HG02623 (cell line): ENCODE measurements at regions not wholly inside any gene's neighbourhood (a gene's known extent, or its start where the extent isn't known, plus 50 kb on each side); places are given as distances from the start of the nearest gene placed in this dataset.

Source experiments
- ATAC-seq: cut with Tn5 transposase; IDR thresholded peaks from one replicate; pipeline ENCODE4 v1.9.1; 2021; ENCODE audit warnings: moderate library complexity; ENCODE audit not compliant: unreplicated experiment

DNA sequence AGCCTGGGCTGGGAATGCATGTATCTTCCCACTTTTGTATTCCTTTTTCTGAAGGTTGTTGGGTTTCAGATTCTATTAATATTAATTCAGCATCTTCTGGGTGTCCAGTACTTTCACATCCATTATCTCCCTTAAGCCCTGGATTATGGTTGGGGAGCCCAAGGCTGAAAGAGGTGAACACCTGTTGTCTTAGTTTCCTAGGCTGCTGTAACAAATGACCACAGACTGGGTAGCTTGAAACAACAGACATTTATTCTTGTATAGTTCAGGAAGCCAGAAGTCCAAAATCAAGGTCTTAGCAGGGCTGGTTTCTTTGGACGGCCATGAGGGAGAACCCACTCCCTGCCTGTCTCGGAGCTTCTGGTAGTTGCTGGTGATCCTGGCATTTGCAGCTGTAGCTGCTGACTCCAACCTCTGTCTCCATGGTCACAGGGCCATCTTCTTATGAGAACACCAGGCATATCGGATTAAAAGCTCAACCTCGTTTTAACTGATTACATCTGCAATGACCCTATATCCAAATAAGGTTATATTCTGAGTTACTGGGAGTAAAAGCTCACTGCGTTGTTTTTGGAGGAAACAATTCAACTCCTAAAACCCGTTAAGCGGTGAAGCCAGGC lies 68.2 kb upstream of the CLMN start:
- ATAC-seq = no peak

DNA sequence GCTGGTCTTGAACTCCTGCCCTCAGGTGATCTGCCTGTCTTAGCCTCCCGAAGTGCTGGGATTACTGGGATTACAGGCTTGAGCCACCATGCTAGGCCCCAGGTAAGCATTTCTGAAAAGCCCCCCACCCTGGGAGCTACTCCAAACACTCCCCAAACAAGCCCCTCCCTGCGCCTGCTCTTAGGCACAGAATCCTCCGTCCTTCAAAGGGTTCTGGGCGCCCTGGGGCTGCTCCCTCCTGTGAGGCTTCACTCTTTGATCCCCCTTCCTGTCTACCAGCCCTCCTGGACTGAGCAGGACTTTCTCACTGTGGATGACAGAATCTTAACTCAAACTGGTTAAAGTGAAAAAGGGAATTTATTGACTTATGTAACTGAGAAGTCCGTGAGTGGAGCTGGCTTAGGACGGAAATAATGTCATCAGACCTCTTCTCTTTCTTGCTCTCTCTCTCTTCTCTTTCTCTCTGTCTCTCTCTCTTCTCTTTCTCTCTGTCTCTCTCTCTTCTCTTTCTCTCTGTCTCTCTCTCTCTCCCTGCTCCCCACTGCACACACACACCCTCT lies 66.9 kb upstream of the CLMN start:
- no peak for ATAC-seq

DNA sequence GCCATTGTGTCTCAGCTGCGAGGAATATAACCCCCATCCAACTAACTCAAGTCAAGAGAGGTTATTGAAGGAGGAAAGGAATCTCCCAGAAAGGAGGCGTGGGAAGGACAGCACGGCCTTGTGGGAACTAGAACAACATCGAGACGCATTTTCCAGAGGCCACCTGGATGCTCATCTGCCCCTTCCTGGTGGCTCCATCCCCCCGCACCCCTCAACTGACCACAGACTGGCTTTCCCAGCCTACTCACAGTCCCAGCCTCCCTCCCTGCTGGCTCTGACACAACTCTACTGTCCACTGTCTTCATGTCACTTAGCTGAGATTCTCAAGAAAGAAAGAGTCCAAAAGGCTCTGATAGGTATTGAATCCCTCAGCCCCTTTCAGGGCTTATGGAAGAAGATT lies 66.0 kb upstream of the CLMN start:
- ATAC-seq = no peak

DNA sequence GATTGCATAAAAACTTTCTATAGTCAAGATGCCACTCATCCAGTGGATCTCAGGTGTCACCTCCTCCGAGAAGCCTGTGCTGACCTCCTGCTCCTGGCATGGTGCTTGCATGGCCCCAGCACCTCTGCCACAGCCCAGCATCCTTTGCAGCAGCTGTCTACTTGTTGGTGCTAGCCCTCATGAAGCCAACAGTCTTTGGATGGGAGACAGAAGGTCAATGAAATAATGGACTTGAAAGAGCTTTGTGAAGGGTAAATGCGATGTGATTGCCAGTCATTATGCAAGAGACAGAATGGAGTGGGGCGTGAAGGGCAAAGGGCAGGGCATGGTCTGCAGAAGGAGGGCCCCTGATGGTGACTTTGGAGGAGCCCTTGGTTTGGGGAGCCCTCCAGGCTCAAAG lies 63.0 kb upstream of the CLMN start:
- no peak for ATAC-seq

DNA sequence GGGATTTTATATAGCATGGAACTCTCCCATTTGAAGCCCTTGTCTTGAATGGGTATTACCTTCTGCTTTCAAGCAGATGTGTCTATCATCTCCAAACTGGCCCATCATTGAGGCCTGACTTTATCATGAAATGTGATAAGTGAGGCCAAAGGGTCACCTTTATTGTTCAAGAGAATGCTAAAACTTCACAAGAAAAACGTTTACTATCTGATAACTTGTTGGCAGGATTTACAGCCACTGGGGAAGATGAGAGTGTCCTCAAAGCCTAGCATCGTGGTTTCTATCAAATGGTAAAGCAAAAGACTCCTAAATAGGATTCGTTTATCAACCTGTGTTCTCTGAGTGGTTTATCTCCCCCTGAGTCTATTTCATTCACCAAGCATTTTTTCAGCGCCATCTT lies 62.0 kb upstream of the CLMN start:
- no peak for ATAC-seq

DNA sequence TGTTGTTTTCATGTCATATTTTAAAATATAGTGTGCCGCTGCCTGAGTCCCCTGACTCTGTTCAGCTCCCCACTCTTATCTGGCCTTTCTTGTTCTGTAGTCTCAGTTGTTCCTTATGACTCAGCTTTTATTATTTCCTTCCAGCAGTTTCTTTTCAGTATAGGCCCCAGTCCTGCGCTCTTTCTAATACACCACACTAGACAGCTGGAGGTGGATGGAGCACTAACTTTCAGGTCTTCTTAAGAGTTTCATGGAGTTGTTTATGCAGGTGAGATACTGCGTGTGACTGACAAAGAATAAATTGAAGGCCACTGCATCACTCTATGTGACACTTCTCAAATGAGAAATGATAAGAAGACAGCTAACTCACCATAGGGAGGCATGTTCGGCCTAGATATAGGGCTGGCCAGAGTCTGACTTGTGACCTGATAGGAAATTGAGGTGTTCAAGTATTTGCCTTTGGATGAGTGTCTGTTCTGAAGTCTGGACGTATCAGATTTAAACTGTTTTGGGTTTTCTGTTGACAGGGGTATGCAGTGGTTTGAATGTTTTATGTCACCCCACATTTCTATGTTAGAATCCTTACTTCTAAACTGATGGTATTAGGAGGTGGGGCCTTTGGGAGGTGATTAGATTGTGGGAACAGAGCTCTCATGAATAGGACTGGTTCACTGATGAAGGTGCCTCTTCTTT lies 60.8 kb upstream of the CLMN start:
- no peak for ATAC-seq

DNA sequence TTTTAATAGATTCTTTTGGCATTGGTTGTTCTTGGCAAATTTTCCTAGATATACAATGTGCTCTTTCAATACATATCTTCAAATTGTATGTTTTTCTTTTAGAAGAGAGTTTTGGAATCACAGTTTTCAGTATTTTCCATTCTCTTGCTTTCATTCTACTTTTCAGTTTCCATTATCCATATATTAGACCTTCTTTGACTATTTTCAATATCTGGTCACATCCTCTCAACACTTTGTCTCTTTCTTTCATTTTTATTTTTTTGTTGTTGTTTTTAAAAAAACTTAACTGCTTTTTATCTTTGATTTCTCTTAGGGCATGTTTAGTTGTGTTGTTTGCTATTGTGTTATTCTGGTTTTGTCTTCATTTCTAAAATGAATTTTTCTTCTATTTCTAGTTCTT lies 59.9 kb upstream of the CLMN start:
- no peak for ATAC-seq

DNA sequence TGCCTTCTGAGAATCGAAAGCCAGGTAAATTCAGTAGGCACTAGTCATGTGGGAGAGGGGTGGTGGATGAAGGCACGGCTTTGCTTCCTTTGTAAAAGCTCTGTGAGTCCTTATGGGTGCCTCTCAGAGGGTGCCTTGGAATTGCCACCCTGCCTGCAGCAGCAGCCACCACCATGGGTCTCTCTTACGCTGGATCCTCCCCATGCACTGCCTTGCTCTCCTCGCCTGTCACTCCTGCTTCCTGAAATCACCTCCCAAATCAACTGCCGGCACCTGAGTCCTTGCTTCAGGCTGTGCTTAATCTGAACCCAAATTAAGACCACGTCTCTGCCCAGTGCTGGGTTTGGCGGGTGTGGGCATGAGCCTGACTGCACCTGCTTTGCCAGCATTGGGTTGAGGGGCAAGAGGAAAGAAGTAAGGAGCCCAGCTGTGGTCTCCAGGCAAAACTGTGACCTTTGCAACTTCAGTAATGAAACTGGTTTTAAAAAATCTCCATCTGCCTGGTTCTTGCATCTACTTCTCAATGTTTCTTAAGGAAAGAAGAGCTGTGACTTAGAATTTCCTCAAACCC lies 55.9 kb upstream of the CLMN start:
- ATAC-seq = no peak

DNA sequence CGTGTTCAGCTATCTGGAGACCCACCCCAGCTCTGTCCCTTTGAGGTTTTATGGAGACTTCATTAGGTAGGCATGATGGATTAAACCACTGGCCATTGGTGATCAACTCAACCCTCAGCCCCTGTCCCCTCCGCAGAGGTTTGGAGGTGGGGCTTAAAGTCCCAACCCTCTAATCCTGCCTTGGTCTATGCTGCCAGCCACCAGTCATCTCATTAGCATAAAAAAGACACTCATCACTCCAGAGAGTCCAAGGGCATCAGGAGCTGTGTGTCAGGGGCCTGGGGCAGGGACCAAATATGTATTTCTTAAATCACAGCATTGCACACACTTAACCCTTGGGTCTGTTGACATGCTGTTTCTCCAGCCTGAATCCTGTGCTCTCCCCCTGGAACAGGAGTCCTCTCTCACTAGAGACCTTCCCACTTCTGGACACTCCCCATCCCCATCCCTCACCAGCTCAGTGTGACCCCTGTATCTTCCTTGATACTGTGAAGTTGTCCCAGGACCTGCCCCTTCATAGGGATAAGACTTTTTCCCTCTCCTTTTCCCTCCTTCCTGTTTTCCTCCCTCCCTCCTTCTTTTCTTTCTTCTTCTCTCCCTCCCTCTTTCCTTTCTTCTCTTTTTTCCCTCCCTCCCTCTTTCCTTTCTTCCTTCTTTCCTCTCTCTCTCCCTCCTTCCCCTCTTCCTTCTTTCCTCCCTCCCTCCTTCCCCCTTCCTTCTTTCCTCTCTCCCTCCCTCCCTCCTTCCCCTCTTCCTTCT lies 54.7 kb upstream of the CLMN start:
- no peak for ATAC-seq

DNA sequence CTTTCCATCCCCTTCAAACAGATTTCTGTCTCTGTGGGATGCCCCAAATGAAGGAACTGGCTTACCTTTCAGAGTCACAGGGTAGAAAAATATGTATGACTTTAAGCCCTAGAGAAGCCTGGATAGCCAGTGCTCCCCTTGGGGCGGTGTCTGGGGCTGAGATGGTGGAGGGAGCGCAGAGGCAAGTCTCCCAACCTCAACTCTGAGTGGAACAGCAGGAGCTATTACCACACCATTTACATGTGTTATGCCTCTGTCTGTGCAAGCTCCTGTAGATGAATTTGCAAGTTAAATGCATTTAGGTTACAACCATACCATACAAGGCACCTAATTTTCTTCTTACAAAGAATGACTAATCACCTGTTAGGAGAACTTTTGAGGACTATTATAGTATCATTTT lies 50.4 kb upstream of the CLMN start:
- ATAC-seq = no peak
